NCI-H1417 treated with DMSO at 0.1 percent for 48 hours (cell line): ENCODE measurements at regions not wholly inside any gene's neighbourhood (a gene's known extent, or its start where the extent isn't known, plus 50 kb on each side); places are given as distances from the start of the nearest gene placed in this dataset.

Experiments used
- DNase-seq: peaks from one replicate; lab custom pipeline; 2025; lab: John Stamatoyannopoulos, UW

- DNase-seq = no peak
Measured at GRCh38 chr2:204321910-204322751, 223.1 kb upstream of the PARD3B start.

- peak; percentile 74 for DNase-seq
Measured at GRCh38 chr2:204325468-204325867, 219.8 kb upstream of the PARD3B start.

GRCh38 chr2:204328373-204328772, 216.9 kb upstream of the PARD3B start:
- DNase-seq = no peak

GRCh38 chr2:204329016-204329415, 216.3 kb upstream of the PARD3B start:
- DNase-seq = no peak

GRCh38 chr2:204329532-204329931, 215.7 kb upstream of the PARD3B start:
- DNase-seq = no peak

GRCh38 chr2:204331180-204331579, 214.1 kb upstream of the PARD3B start:
- DNase-seq = no peak

GRCh38 chr2:204331988-204332387, 213.3 kb upstream of the PARD3B start:
- DNase-seq = no peak

- no peak for DNase-seq
Measured at GRCh38 chr2:204332706-204333105, 212.6 kb upstream of the PARD3B start.

GRCh38 chr2:204333861-204334260, 211.4 kb upstream of the PARD3B start:
- DNase-seq = no peak

- no peak for DNase-seq
Measured at GRCh38 chr2:204335451-204336058, 209.7 kb upstream of the PARD3B start.

- DNase-seq = no peak
Measured at GRCh38 chr2:204336153-204336744, 209.0 kb upstream of the PARD3B start.

GRCh38 chr2:204337638-204338037, 207.6 kb upstream of the PARD3B start:
- no peak for DNase-seq

- DNase-seq = no peak
Measured at GRCh38 chr2:204339212-204339715, 206.0 kb upstream of the PARD3B start.

- DNase-seq = no peak
Measured at GRCh38 chr2:204340511-204340910, 204.8 kb upstream of the PARD3B start.

GRCh38 chr2:204341887-204342276, 203.4 kb upstream of the PARD3B start:
- DNase-seq = no peak

- no peak for DNase-seq
Measured at GRCh38 chr2:204343685-204344084, 201.6 kb upstream of the PARD3B start.

- no peak for DNase-seq
Measured at GRCh38 chr2:204344119-204344518, 201.2 kb upstream of the PARD3B start.

GRCh38 chr2:204346906-204347305, 198.4 kb upstream of the PARD3B start:
- DNase-seq = no peak

GRCh38 chr2:204353823-204354222, 191.5 kb upstream of the PARD3B start:
- DNase-seq = no peak

GRCh38 chr2:204354442-204354856, 190.8 kb upstream of the PARD3B start:
- no peak for DNase-seq

GRCh38 chr2:204355688-204356087, 189.6 kb upstream of the PARD3B start:
- no peak for DNase-seq

GRCh38 chr2:204356151-204356641, 189.1 kb upstream of the PARD3B start:
- no peak for DNase-seq

GRCh38 chr2:204357286-204357685, 188.0 kb upstream of the PARD3B start:
- no peak for DNase-seq
